Activated CD8-positive, alpha-beta memory T cell treated with anti-CD3 and anti-CD28 coated beads, Interleukin-2, amount 50 U/mL, for 48 hours (primary cell): ENCODE measurements at regions not wholly inside any gene's neighbourhood (a gene's known extent, or its start where the extent isn't known, plus 50 kb on each side); places are given as distances from the start of the nearest gene placed in this dataset.

Experiments used
- DNase-seq: peaks from one replicate; pipeline ENCODE4 v3.0.0-alpha.2; 2020

DNA sequence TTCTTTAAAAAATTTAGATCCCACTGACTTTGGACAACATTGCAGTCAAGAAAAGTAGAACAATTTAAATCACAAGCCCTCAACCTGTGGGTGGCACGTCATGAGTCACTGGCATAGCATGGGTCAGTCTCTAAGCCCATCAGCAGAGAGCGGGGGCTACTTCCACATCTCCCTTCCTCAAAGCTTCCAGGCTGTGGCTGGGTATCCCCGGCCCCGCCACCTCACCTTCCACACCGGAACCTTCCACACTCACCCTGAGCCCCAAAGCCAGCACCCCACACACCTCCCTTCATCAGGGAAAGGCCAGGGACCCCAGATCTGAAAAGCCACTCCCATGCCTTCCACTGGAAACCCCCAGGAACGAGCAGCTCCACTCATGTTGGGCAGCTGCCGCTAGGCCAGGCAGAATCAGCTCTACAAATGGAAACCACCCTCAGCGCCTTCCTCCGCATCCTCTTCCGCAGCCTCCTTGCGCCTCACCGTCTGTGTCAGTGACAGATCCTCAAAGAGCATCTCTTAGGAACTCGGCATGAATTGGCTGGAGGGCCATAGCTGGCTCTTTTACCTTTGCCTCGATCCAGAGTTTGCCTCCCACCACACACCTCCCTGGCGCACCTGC lies 156.5 kb downstream of the ERCC6L2 start:
- no peak for DNase-seq

DNA sequence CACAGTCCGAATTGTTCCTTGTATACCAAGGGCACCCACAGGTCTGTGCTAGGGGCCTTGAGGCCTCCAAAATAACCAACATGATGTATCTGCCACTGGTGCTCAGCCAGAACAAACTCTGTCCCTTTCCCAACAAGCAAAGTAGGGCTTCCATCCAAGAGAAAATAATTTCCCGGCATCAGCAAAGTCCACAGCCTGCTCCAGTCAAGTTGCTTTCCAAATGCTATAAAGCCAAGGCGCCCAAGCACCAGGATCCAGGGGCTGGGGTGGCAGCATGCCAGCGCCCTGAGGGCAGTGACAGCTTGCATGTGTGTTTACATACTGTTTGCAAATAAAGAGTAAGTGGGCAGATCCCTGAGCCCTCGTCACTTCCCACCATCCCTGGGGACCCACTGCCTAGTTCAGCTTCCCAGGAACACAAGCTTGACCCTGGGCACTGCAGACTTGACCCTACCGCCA lies 155.9 kb downstream of the ERCC6L2 start:
- no peak for DNase-seq

DNA sequence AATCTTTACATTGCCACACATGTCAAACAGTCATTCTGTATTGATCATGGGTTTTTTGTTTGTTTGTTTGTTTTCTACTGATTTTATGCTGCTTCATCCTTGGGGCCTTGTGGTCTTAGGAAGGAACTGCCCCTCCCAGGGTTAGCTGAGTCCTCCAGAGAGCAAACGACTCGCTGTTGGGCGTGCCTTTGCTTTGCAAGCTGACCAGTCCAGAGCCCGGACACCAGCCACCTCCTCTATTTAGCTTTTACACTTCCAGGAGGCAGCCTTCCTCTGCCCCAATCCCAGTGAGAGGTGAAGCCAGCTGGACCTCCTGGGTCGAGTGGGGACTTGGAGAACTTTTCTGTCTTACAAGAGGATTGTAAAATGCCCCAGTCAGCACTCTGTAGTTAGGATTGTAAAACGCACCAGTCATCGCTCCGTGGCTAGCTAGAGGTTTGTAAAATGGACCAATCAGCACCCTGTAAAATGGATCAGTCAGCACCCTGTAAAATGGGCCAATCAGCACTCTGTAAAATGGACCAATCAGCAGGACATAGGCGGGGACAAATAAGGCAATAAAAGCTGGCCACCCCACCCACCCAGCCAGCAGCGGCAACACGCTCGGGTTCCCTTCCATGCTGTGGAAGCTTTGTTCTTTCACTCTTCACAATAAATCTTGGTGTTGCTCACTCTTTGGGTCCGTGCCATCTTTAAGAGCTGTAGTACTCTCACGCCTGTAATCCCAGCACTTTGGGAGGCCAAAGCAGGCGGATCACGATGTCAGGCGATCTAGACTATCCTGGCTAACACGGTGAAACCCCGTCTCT lies 154.4 kb downstream of the ERCC6L2 start:
- no peak for DNase-seq

DNA sequence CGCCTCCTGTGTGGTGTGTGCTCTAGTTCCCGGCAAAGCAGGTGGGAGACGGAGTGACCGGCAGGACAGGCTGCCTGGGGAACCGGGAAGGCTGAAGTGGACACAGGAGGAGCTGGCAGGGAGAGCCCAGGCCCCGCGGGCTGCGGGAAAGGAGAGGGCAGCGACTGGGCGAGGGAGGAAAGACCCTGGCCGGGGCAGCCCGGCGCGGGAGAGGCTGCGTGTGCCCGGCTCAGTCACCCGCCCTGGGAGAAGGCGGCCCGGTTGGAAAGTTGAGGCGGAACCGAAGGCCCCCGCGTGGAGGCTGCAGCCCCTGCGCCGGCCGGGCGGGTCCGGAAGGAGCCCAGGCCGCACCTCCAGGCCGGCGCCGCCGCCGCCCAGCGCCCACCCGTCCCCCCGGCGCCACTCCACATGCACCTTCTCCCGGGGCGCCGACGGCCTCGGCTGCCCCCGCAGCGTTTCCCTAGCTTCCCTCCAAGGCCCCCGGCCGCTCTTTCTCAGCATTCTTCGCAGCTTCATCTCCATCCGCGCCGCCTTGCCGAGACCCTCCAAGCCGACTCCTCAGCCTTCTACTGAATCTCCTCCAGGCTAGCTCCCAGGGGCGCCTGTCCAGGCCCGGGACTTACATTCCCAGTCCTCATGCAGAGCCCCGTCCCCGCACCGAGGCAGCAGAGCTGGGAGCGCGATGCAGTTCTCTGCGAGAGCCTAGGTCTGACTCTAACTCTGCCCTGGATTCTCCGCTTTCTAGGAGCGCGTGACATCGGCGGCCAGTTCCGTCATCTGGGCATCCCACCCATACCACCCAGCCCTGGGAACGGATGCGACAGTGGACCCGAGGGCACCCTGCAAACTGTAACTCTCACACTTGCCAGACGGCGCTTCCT lies 152.0 kb downstream of the ERCC6L2 start:
- no peak for DNase-seq

DNA sequence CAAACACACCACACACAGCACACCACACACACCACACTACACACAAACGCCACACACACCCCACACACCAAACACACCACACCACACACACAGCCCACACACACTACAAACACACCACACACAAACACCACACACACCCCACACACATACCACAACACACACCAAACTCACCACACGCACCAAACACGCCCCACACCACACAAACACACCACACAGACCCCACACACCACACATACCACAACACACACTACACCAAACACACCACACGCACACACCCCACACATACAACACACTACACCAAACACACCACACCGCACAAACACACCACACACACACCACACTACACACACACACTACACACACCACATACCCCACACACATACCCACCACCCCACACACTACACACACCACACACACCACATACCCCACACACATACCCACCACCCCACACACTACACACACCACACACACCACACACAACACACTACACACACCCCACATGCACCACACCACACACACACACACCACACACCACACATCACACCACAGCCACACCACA lies 151.2 kb downstream of the ERCC6L2 start:
- no peak for DNase-seq

DNA sequence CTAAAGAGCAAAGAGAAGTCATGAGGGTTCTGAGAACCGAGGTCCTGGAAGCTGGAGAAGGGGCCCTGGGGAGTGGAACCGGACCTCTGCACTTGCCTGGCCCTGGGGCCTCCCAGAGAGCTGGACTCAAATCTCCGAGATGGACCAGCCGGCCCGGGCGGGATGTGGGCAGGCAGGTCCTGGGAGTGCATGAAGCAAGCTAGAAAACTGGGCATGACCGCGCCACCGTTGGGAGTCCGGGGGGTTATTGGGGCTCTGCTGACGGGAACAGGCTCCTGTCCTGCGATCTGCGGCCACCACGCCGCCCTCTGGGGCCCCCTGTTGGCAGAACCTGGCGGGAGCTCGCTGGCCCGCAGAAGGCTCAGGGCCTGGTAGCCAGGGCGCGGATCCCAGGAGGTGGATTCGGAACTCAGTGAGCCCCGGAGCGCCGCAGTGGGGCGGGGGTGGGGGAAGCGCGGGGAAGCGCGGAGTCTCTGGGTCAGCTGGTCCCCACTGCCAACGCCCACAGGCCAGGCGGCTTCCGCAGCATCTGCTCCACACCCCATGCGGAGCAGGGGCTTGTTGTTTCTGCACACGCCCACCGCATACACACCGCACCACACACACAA lies 150.6 kb downstream of the ERCC6L2 start:
- no peak for DNase-seq

DNA sequence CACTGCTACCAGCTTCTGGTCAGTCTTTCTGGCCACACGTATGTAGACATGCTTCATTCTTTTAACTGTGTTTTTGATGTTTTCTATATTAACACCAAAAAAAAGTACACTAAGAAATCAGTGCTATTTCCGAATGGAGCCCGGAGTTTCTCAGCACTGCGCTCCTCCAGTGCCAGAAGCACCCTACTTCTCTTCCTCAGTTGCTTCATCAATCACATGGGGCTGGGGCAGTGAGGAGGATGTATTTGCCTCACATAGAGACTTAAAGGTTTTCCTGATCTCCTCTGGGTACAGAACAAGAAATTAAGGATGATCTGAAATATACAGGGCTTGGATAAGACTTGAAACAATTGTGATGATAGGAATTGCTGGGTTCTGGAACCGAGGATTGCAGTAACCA lies 148.0 kb downstream of the ERCC6L2 start:
- no peak for DNase-seq

DNA sequence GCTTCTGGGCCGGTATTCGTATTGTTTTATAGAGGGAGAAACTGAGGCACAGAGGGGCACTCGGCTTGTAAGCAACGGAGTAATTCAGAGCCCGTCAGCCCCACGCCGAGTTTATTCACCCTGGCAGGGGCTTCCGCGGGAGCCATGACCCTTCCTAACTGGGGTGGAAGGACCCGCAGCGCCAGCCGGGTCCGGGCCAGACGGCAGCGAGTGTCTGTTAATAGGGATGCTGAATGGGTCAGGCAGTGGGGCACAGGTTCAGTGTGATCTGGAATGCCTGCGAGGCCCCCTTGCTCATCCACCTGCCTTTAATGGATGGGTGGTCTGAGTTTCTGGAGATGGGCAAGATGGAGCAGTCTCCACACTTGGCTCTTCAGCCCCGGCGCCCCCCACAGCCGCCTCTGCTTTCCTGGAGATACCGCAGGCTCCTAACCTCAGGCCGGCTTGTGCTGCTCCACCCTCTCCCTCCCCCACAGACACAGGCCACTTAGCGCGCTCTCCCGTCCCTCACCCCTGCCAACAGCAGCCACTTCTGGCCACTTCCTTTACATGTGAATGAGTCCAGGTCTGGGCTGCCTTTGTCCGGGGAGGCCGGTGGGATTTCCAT lies 147.1 kb downstream of the ERCC6L2 start:
- peak; percentile 78 for DNase-seq

DNA sequence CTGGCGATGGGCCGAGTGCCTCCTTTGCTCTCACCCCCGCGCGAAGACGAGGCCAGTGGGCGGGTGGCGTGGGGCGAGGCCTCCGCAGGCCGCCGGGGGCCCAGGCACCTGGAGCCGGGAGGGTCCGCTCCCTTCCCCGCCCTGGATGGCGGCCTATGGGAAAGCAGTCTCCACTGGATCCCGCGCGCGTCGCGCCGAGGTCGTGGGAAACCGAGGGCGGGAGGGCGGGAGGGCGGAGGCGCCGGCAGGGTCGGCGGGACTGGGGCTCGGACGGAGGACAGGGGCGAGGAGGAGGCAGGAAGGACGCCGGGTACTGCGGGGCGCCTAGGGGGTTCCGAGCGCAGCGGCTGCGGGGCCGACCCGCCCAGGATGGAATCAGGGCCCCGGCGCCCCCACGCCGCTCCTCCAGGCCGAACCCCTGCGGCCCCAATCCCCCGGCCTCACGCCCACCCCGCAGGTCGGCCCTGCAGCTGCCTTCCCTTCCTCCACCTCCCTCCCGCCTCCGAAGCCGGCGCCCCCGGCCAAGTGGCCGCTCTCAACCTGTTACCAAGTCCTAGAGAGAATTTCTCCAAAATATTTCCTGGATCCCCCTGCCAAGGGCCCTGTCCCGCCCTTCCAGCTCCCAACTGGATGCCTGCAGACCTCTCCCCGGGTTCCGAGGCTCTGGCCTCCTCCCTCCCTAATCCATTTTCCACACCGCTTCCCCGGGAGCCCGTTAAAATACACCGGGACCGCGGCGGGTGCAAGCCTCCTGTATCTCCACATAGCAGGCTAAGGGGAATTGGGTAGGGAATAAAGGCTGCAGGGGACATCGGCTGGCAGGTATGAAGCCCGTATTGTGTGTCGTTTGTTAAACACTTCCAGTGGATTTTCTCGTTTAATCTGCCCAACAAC lies 146.3 kb downstream of the ERCC6L2 start:
- DNase-seq, result peak; percentile 68

DNA sequence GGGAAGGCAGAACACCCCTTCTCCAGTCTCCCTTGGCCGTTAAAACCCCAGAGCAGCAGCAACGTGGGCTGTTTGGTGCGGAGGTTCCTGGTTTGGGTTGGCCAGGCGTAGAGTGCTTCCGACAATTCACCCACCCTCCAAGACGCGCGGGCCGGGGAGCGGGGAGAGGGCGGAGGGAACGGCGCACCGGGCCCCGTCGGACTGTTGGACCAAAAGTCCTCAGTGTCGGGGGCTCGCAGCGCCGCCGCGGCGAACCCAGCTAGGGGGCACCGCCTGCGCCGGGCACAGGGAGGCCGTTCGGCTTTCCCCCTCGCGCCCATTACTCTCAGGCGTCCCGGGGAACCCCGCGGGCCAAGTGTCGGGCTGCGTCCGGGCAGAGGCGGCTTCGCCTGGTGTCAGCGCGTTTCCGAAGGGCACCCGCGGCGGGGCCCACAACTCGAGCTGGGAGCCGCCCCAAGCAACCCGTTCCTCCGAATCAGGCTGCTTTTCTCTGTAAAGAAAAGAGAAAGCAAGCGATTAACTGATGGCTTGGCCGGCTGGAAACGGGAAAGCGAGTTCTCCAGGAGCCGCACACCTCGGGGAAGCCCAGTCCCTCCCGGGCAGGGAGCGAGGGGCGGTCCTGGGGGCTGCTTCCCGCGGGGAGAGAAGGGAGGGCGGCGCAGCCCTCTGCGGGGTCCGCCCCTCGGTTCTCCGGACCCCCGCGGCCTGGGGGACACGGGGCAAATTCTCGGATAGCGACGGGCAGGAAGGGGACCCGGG lies 145.5 kb downstream of the ERCC6L2 start:
- DNase-seq, result peak; percentile 81

DNA sequence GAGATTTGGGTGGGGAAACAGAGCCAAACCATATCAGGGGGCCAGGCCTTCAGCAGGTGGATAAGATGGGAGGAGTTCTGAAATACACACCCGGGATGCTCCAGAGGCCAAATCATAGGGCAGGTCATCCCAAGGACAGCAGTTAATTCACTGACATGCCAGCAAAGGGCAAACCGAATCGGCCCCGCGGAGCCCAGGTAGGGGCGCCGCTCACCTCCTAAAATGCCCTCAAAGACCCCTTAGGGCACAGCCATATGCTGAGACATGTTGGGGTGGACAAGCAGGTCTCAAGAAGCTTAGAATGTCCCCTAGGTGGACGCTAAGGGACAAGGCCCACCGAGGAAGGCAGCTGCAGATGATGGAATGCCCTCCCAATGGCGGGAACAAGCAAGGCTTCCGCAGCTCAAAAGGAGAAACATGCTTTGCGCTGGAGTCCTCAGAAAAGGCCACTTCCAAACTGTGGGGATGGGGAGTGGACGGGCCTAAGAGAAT lies 144.9 kb downstream of the ERCC6L2 start:
- peak; percentile 63 for DNase-seq
